ENCODE measurements at regions not wholly inside any gene's neighbourhood (a gene's known extent, or its start where the extent isn't known, plus 50 kb on each side); places are given as distances from the start of the nearest gene placed in this dataset.
"Not testable (repeated sequence)": the region's sequence is repeated elsewhere in the genome, so short reads cannot be mapped to it uniquely, and the experiment has no call there.

- Histone ChIP-seq H3K4me1 (ENCODE audit: control insufficient read depth, insufficient read depth, low read length, poor library complexity, severe bottlenecking) (no peaks in the 10 kb centered on the region), H3K9me3 (ENCODE audit: control insufficient read depth in 2 of 2, low read length in 2 of 2) (no peaks in the 10 kb centered on the region), H3K4me3 (ENCODE audit: low read depth, low read length) (no peak overlapping the region), H3K36me3 (ENCODE audit: control insufficient read depth, insufficient read depth, low read length) (no peaks in the 10 kb centered on the region), H3K27ac (ENCODE audit: insufficient read depth, low read length, poor library complexity, severe bottlenecking) (no peak overlapping the region), H3K27me3 (ENCODE audit: control insufficient read depth, insufficient read depth, low read length) (no peaks in the 10 kb centered on the region)
- Mint-ChIP-seq H3K27me3 (no peaks in the 10 kb centered on the region), H3K4me3 (no peak overlapping the region), H3K9me3 (peaks cover 0 to 10% (median 0%) of the 10 kb centered on the region in 7 donors), H3K27ac (no peak overlapping the region), H3K4me1 (no peaks in the 10 kb centered on the region), H3K36me3 (no peaks in the 10 kb centered on the region)
- ATAC-seq (ENCODE audit: low read depth in 2 of 2) (no peak), DNase-seq (no peak)
Observed at GRCh38 chrX:3990569-3990968, 277.1 kb upstream of the PRKX start.

- H3K9me3 Mint-ChIP-seq; H3K9me3 ChIP-seq (ENCODE audit: control insufficient read depth in 2 of 2, low read length in 2 of 2); H3K36me3 ChIP-seq (ENCODE audit: control insufficient read depth, insufficient read depth, low read length); DNase-seq; H3K27me3 ChIP-seq (ENCODE audit: control insufficient read depth, insufficient read depth, low read length); H3K36me3 Mint-ChIP-seq; H3K4me3 Mint-ChIP-seq; H3K4me1 Mint-ChIP-seq; H3K4me1 ChIP-seq (ENCODE audit: control insufficient read depth, insufficient read depth, low read length, poor library complexity, severe bottlenecking); H3K27ac ChIP-seq (ENCODE audit: insufficient read depth, low read length, poor library complexity, severe bottlenecking); H3K27me3 Mint-ChIP-seq; ATAC-seq (ENCODE audit: low read depth in 2 of 2); H3K27ac Mint-ChIP-seq; H3K4me3 ChIP-seq (ENCODE audit: low read depth, low read length): not testable (repeated sequence)
Observed at GRCh38 chrX:3972104-3972858, 258.8 kb upstream of the PRKX start.

DNA sequence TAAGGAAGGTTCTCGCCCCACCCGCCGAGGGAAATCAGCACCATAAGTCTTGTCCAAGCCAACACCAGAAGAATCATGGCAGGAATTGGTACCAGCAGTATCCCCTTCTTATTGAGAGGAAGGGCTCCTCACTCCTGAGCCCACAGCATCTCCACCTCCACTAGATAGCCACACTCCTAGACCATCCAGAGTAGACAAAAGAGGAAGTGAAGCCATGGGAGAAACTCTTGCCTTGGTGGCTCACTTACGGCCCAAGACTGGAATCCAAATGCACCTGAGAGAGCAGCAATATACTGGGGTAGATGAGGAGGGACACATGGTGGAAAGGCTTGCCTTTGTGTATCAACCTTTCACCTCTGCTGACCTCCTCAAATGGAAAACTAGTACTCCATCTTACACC lies 255.3 kb upstream of the PRKX start:
- DNase-seq (no peak), ATAC-seq (ENCODE audit: low read depth in 2 of 2) (no peak)
- H3K27ac Mint-ChIP-seq = no peak overlapping the region
- no peaks in the 10 kb centered on the region for H3K36me3 ChIP-seq (ENCODE audit: control insufficient read depth, insufficient read depth, low read length)
- no peaks in the 10 kb centered on the region for H3K9me3 ChIP-seq (ENCODE audit: control insufficient read depth in 2 of 2, low read length in 2 of 2)
- peaks cover 0 to 1% (median 0%) of the 10 kb centered on the region in 7 donors for H3K9me3 Mint-ChIP-seq
- H3K27me3 ChIP-seq (ENCODE audit: control insufficient read depth, insufficient read depth, low read length) = no peaks in the 10 kb centered on the region
- no peaks in the 10 kb centered on the region for H3K4me1 Mint-ChIP-seq
- no peaks in the 10 kb centered on the region for H3K4me1 ChIP-seq (ENCODE audit: control insufficient read depth, insufficient read depth, low read length, poor library complexity, severe bottlenecking)
- no peaks in the 10 kb centered on the region for H3K36me3 Mint-ChIP-seq
- no peak overlapping the region for H3K4me3 Mint-ChIP-seq
- H3K27ac ChIP-seq (ENCODE audit: insufficient read depth, low read length, poor library complexity, severe bottlenecking) = no peak overlapping the region
- H3K27me3 Mint-ChIP-seq = peaks cover 4% of the 10 kb centered on the region
- no peak overlapping the region for H3K4me3 ChIP-seq (ENCODE audit: low read depth, low read length)

- Mint-ChIP-seq H3K4me1 (peaks cover 0 to 5% (median 0%) of the 10 kb centered on the region in 4 donors), H3K9me3 (peaks cover 0 to 5% (median 1%) of the 10 kb centered on the region in 7 donors), H3K27ac (no peak overlapping the region), H3K4me3 (no peak overlapping the region), H3K36me3 (no peaks in the 10 kb centered on the region), H3K27me3 (peaks cover 5% of the 10 kb centered on the region)
- Histone ChIP-seq H3K36me3 (ENCODE audit: control insufficient read depth, insufficient read depth, low read length) (no peaks in the 10 kb centered on the region), H3K9me3 (ENCODE audit: control insufficient read depth in 2 of 2, low read length in 2 of 2) (no peaks in the 10 kb centered on the region), H3K4me1 (ENCODE audit: control insufficient read depth, insufficient read depth, low read length, poor library complexity, severe bottlenecking) (no peaks in the 10 kb centered on the region), H3K27ac (ENCODE audit: insufficient read depth, low read length, poor library complexity, severe bottlenecking) (no peak overlapping the region), H3K4me3 (ENCODE audit: low read depth, low read length) (no peak overlapping the region), H3K27me3 (ENCODE audit: control insufficient read depth, insufficient read depth, low read length) (no peaks in the 10 kb centered on the region)
- DNase-seq (no peak), ATAC-seq (ENCODE audit: low read depth in 2 of 2) (no peak)
Observed at GRCh38 chrX:3963980-3964379, 250.5 kb upstream of the PRKX start.

DNA sequence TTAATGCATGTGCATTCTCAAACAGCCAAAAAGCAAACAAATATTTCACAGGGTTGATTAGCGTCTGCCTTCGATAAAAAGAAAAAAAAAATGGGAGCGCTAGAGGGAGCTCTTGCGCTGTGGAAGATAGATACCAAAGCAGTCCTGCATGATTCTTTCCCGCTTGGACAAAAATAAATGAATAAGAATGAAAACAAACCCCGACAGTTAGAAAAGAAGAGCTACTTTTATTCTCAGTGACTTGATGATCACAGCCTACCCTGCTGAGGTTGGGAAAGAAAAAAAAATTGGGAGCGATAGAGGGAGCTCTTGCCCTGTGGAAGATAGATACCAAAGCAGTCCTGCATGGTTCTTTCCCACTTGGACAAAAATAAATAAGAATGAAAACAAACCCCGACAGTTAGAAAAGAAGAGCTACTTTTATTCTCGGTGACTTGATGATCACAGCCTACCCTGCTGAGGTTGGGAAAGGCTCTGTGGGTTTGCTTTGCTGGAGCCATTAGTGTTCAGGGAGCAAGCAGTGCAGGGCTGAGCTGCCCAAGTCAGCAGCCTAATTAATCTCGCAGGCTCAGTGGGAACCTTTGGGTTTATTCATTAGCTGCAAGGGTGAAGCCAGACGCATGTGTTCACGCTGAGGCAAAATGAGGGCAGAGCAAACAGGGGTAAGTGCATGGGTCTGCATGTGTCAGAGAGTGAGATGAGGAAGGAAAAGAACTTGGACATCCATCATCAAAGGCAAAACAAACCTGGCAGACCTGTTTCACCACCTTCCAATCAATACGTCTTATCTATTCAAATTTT lies 249.3 kb upstream of the PRKX start:
- H3K27me3 ChIP-seq (ENCODE audit: control insufficient read depth, insufficient read depth, low read length) = no peaks in the 10 kb centered on the region
- no peak overlapping the region for H3K27ac ChIP-seq (ENCODE audit: insufficient read depth, low read length, poor library complexity, severe bottlenecking)
- Mint-ChIP-seq H3K4me1 (peaks cover 0 to 5% (median 0%) of the 10 kb centered on the region in 4 donors), H3K36me3 (no peaks in the 10 kb centered on the region), H3K4me3 (no peak overlapping the region), H3K27ac (no peak overlapping the region), H3K27me3 (peaks cover 5% of the 10 kb centered on the region), H3K9me3 (peaks cover 0 to 5% (median 1%) of the 10 kb centered on the region in 7 donors)
- H3K4me1 ChIP-seq (ENCODE audit: control insufficient read depth, insufficient read depth, low read length, poor library complexity, severe bottlenecking) = no peaks in the 10 kb centered on the region
- ATAC-seq (ENCODE audit: low read depth in 2 of 2) (no peak), DNase-seq (peak in 1 of 3 donors; percentile 25)
- H3K4me3 ChIP-seq (ENCODE audit: low read depth, low read length) = no peak overlapping the region
- no peaks in the 10 kb centered on the region for H3K36me3 ChIP-seq (ENCODE audit: control insufficient read depth, insufficient read depth, low read length)
- no peaks in the 10 kb centered on the region for H3K9me3 ChIP-seq (ENCODE audit: control insufficient read depth in 2 of 2, low read length in 2 of 2)

DNA sequence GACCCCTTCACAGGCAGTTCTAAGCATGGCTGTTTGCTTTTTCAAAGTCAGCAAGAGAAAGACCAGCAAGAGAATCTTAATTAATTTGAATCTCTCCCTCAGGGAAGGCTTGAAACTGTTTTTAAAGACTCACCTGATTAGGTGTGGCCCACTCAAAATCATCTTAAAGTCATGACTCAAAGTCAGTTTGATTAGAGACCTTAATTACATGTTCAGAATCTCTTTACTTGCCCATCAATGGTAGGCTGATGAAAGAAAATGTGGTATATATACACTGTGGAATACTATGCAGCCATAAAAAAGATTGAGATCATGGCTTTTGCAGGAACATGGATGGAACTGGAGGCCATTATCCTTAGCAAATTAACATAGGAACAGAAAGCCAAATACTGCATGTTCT lies 247.5 kb upstream of the PRKX start:
- Histone ChIP-seq H3K4me1 (ENCODE audit: control insufficient read depth, insufficient read depth, low read length, poor library complexity, severe bottlenecking) (no peaks in the 10 kb centered on the region), H3K9me3 (ENCODE audit: control insufficient read depth in 2 of 2, low read length in 2 of 2) (no peaks in the 10 kb centered on the region), H3K27ac (ENCODE audit: insufficient read depth, low read length, poor library complexity, severe bottlenecking) (no peak overlapping the region), H3K4me3 (ENCODE audit: low read depth, low read length) (no peak overlapping the region), H3K36me3 (ENCODE audit: control insufficient read depth, insufficient read depth, low read length) (no peaks in the 10 kb centered on the region), H3K27me3 (ENCODE audit: control insufficient read depth, insufficient read depth, low read length) (no peaks in the 10 kb centered on the region)
- no peak overlapping the region for H3K4me3 Mint-ChIP-seq
- no peaks in the 10 kb centered on the region for H3K36me3 Mint-ChIP-seq
- H3K4me1 Mint-ChIP-seq = peaks cover 0 to 5% (median 0%) of the 10 kb centered on the region in 4 donors
- H3K9me3 Mint-ChIP-seq = peaks cover 0 to 5% (median 1%) of the 10 kb centered on the region in 7 donors
- H3K27ac Mint-ChIP-seq = no peak overlapping the region
- peaks cover 5% of the 10 kb centered on the region for H3K27me3 Mint-ChIP-seq
- ATAC-seq (ENCODE audit: low read depth in 2 of 2) (no peak), DNase-seq (no peak)

DNA sequence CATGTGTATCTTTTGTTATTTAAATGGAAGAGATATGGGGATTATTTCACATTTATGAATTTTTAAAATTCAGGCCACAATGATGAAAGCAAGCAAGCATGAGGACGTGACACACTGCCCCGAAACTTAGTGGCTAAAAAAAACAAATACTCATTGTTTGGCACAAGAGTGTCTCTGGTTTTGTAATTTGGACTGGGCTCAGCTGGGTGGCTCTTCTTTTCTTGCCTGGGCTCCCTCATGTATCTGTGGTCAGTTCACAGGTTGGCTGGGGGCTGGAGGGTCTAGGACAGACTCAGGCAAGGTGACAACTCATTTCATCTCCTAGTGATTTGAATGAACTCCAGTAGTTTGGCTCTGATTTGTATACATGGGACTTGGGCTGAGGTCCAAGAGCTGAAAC lies 238.4 kb upstream of the PRKX start:
- Mint-ChIP-seq H3K27ac (no peak overlapping the region), H3K36me3 (no peaks in the 10 kb centered on the region), H3K27me3 (no peaks in the 10 kb centered on the region), H3K4me3 (no peak overlapping the region), H3K4me1 (no peaks in the 10 kb centered on the region), H3K9me3 (peaks cover 0 to 8% (median 0%) of the 10 kb centered on the region in 7 donors)
- Histone ChIP-seq H3K36me3 (ENCODE audit: control insufficient read depth, insufficient read depth, low read length) (no peaks in the 10 kb centered on the region), H3K27me3 (ENCODE audit: control insufficient read depth, insufficient read depth, low read length) (no peaks in the 10 kb centered on the region), H3K4me3 (ENCODE audit: low read depth, low read length) (no peak overlapping the region), H3K27ac (ENCODE audit: insufficient read depth, low read length, poor library complexity, severe bottlenecking) (no peak overlapping the region), H3K9me3 (ENCODE audit: control insufficient read depth in 2 of 2, low read length in 2 of 2) (no peaks in the 10 kb centered on the region), H3K4me1 (ENCODE audit: control insufficient read depth, insufficient read depth, low read length, poor library complexity, severe bottlenecking) (no peaks in the 10 kb centered on the region)
- ATAC-seq (ENCODE audit: low read depth in 2 of 2) (no peak), DNase-seq (no peak)

Measured in CD4-positive, CD25-positive, alpha-beta regulatory T cell (primary cell).